Chondrocyte (in vitro differentiated cells): ENCODE measurements at regions not wholly inside any gene's neighbourhood (a gene's known extent, or its start where the extent isn't known, plus 50 kb on each side); places are given as distances from the start of the nearest gene placed in this dataset.

ENCODE experiments used
- DNase-seq: peaks from one replicate; pipeline ENCODE4 v3.0.0; 2021; ENCODE audit warnings: mixed read lengths, low spot score
- H3K27ac Mint-ChIP-seq: one replicate; pipeline ENCODE4 v1.8.0; 2021; ENCODE audit warnings: mild to moderate bottlenecking, moderate library complexity, mixed read lengths; ENCODE audit not compliant: unreplicated experiment
- H3K27me3 Mint-ChIP-seq: 2 replicates; pipeline ENCODE4 v1.8.0; 2021; ENCODE audit warnings: low read depth, mixed read lengths
- H3K36me3 Mint-ChIP-seq: 2 replicates; pipeline ENCODE4 v1.8.0; 2021; ENCODE audit warnings: low read depth, mixed read lengths
- H3K4me1 Mint-ChIP-seq: 2 replicates; pipeline ENCODE4 v1.8.0; 2021; ENCODE audit warnings: low read depth, mild to moderate bottlenecking, mixed read lengths
- H3K4me3 Mint-ChIP-seq: one replicate; pipeline ENCODE4 v1.8.0; 2021; ENCODE audit warnings: mild to moderate bottlenecking, moderate library complexity, mixed read lengths; ENCODE audit not compliant: unreplicated experiment
- H3K9me3 Mint-ChIP-seq: 2 replicates; pipeline ENCODE4 v1.8.0; 2021; ENCODE audit warnings: low read depth, mixed read lengths
- TF ChIP-seq, protein P1 (sequence below): fragments of 200-600 bp; sonication (generic); IDR thresholded peaks from 2 replicates; pipeline ENCODE4 v1.5.0; 2021; ENCODE audit warnings: antibody characterized with exemption, mild to moderate bottlenecking, moderate library complexity

DNA sequence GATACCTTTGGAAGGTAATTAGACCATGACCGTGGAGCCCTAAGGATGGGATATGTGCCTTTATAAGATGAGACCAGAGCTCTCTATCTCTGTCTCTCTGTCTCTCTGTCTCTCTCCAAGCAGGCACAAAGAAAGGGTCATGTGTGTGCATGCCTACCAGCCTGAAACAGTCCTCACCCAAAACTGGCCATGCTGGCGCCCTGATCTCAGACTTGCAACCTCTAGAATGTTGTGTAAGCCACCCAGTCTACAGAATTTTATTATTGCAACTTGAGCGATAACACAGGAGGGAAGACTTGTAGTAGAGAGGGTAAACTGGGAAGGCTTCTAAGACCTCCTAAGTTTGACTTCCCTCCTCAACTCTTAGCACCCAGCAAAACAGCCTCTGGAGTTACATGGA lies 124.1 kb upstream of the SERTAD2 start:
- H3K4me1 Mint-ChIP-seq, result peaks cover 13% of the 10 kb centered on the region
- DNase-seq, result no peak
- H3K4me3 Mint-ChIP-seq, result no peak overlapping the region
- H3K9me3 Mint-ChIP-seq, result peaks cover 8% of the 10 kb centered on the region
- no peak overlapping the region for H3K27ac Mint-ChIP-seq
- H3K36me3 Mint-ChIP-seq, result no peaks in the 10 kb centered on the region
- TF ChIP-seq, protein P1, sequence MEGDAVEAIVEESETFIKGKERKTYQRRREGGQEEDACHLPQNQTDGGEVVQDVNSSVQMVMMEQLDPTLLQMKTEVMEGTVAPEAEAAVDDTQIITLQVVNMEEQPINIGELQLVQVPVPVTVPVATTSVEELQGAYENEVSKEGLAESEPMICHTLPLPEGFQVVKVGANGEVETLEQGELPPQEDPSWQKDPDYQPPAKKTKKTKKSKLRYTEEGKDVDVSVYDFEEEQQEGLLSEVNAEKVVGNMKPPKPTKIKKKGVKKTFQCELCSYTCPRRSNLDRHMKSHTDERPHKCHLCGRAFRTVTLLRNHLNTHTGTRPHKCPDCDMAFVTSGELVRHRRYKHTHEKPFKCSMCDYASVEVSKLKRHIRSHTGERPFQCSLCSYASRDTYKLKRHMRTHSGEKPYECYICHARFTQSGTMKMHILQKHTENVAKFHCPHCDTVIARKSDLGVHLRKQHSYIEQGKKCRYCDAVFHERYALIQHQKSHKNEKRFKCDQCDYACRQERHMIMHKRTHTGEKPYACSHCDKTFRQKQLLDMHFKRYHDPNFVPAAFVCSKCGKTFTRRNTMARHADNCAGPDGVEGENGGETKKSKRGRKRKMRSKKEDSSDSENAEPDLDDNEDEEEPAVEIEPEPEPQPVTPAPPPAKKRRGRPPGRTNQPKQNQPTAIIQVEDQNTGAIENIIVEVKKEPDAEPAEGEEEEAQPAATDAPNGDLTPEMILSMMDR, result no peak
- H3K27me3 Mint-ChIP-seq, result no peaks in the 10 kb centered on the region

DNA sequence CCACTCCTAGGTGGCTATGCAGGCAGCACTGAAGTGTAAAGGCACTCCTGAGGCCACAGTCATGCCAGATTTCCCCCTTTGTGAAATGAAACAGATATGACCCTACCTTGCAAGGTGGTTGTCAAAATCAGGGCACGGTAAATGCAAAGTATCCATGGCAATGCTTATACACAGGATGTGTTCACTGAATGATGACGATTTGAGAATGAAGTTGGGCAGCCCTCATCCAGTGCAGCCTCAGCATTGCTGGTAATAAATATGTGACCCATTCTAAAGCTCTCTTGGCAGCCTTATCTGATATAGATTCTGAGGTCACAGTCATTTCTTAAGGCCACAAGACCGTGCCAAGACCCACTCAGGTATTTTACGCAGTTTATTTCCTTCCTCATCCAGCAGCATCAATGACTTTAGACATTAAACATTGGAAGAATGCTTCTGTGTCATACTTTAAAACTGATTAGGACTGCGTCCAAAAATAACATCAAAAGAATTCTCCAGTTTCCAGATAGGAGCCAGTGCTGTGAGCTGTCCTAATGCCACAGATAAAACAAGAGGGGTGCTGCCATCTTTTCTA lies 125.5 kb upstream of the SERTAD2 start:
- DNase-seq, result no peak
- TF ChIP-seq, protein P1, result no peak
- no peak overlapping the region for H3K4me3 Mint-ChIP-seq
- peaks cover 8% of the 10 kb centered on the region for H3K9me3 Mint-ChIP-seq
- no peaks in the 10 kb centered on the region for H3K36me3 Mint-ChIP-seq
- peaks cover 13% of the 10 kb centered on the region for H3K4me1 Mint-ChIP-seq
- no peaks in the 10 kb centered on the region for H3K27me3 Mint-ChIP-seq
- H3K27ac Mint-ChIP-seq, result no peak overlapping the region

DNA sequence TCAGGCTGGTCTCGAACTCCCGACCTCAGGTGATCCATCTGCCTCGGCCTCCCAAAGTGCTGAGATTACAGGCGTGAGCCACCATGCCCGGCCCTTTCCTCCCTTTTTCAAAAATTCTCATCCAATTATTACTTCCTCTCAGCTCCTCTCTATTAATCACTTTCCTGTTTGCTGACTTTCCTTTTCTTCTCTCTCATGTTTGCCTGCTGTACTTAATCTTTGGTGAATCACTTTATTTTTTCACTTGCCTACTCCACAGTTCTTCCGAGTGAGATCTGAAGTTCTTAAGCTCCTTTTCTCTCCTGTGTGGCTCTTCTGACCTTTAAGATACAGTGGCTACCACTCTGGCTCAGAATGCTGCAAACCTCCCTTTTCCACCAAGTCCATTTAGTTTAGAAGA lies 126.3 kb upstream of the SERTAD2 start:
- H3K36me3 Mint-ChIP-seq, result no peaks in the 10 kb centered on the region
- no peak overlapping the region for H3K4me3 Mint-ChIP-seq
- peaks cover 13% of the 10 kb centered on the region for H3K4me1 Mint-ChIP-seq
- H3K27me3 Mint-ChIP-seq, result no peaks in the 10 kb centered on the region
- H3K27ac Mint-ChIP-seq, result peak overlapping the region; percentile 1
- TF ChIP-seq, protein P1, result no peak
- DNase-seq, result no peak
- peaks cover 5% of the 10 kb centered on the region for H3K9me3 Mint-ChIP-seq

DNA sequence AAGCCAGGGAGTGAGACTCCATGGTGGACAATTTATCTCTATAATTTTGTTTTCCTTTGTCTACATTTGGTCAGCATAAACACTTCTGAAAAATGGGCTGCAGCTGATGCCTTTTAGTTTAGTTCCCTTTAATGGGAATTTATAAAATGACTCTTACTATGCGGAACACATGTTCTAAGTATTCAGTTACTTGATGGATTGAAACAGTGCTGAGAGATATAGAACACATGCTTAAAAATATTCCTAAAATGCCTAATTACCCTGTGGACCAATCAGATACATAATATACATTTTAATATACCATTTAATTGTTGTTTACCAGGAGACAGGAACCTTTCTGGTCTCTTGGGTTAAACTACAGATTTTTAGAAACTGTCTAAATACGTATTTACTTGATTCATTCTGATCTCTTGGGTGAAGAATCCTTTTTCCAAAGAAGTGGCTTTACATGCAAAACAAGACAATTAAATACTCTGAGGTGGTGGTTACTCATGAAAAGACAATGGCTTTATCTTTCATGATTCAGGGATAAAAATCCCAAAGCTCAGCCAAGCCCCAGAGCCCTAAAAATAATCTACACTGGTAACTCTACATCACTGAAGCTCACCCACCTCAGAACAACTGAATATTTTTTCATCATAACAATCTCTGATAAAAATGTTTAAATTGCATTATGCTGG lies 128.1 kb upstream of the SERTAD2 start:
- Mint-ChIP-seq H3K4me1 (peaks cover 13% of the 10 kb centered on the region), H3K4me3 (no peak overlapping the region), H3K36me3 (no peaks in the 10 kb centered on the region), H3K27ac (no peak overlapping the region), H3K27me3 (no peaks in the 10 kb centered on the region), H3K9me3 (no peaks in the 10 kb centered on the region)
- no peak for DNase-seq
- TF ChIP-seq, protein P1, result no peak

DNA sequence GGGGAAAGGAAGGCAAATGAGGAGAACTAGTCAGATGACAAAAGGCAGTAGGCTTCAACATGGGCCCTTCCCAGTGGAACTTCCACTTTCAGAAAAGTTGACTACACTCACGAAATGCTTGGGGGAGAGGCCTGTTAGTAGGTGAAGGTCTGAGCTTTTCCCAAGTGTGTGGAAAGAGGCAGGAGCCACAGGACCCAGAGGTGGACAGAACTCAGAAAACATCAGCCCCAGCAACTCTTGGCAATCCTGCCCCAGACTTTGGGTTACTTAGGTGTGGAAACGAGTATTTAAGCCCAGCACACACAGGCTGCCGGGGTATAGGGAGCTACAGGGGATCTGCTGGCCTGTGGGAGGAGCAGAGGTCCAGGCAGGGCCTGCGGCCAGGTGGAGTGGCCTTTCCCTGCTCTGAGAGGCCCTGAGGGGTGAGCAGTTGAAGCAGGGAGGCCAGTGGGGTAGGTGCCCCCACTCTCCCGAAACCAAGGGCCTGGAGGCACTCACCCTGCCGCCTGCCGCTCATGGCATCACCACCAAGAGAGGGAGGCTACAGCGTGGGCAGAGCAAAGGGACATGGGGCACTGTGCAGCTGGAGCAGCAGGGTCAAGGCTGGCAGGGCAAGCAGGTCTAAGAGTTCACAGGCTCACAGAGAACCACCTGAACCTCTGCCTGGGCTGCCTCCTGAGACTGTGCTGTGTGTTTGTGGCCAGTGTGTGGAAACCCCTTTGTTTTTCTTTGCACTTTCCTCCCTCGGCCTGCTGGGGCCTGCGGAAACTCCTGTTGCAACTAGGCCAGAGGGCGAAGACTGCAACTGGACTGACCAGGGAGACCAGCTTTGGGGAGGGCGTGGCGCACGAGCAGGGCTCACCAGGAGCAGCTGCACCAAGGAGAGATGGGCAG lies 130.7 kb upstream of the SERTAD2 start:
- Mint-ChIP-seq H3K27me3 (no peaks in the 10 kb centered on the region), H3K4me1 (peaks cover 7% of the 10 kb centered on the region), H3K27ac (no peak overlapping the region), H3K9me3 (no peaks in the 10 kb centered on the region), H3K36me3 (no peaks in the 10 kb centered on the region), H3K4me3 (no peak overlapping the region)
- no peak for DNase-seq
- TF ChIP-seq, protein P1, result no peak
